Heart right ventricle (tissue), 16 donors: ENCODE measurements at regions not wholly inside any gene's neighbourhood (a gene's known extent, or its start where the extent isn't known, plus 50 kb on each side); places are given as distances from the start of the nearest gene placed in this dataset.
"Not testable (repeated sequence)": the region's sequence is repeated elsewhere in the genome, so short reads cannot be mapped to it uniquely, and the experiment has no call there.

ENCODE experiments used
- ATAC-seq, 8 donors: fragments of 200-7000 bp; cut with Tn5 transposase; one replicate each; pipeline ENCODE4 v1.9.1; 2020; ENCODE audit warnings: mild to moderate bottlenecking in 8 of 8, moderate library complexity in 8 of 8, moderate number of reproducible peaks in 1 of 8
- DNase-seq, 2 donors: peaks; one replicate each; pipeline ENCODE4 v3.0.0-alpha.2; 2020
- H3K27ac ChIP-seq, 10 donors: fragments of 200-600 bp; sonication (generic) in 2 of 10; one replicate each; pipeline versions ENCODE4 v1.5.0 to v1.8.0; 2020 to 2022; ENCODE audit warnings: mild to moderate bottlenecking in 3 of 10
- H3K27me3 ChIP-seq, 7 donors: fragments of 200-600 bp; one replicate each; pipeline ENCODE4 v1.8.0; 2021 to 2022; ENCODE audit warnings: mild to moderate bottlenecking in 2 of 7
- H3K36me3 ChIP-seq, 9 donors: fragments of 200-600 bp; sonication (generic) in 1 of 9; one replicate each; pipeline versions ENCODE4 v1.5.0 to v1.8.0; 2020 to 2022; ENCODE audit warnings: mild to moderate bottlenecking in 2 of 9
- H3K4me1 ChIP-seq, 9 donors: fragments of 200-600 bp; sonication (generic) in 1 of 9; one replicate each; pipeline versions ENCODE4 v1.5.0 to v1.8.0; 2020 to 2022; ENCODE audit warnings: mild to moderate bottlenecking in 4 of 9
- H3K4me3 ChIP-seq, 10 donors: fragments of 200-600 bp; sonication (generic) in 2 of 10; one replicate each; pipeline versions ENCODE4 v1.5.0 to v1.8.0; 2020 to 2022; ENCODE audit warnings: mild to moderate bottlenecking in 7 of 10, moderate library complexity in 2 of 10
- H3K9me3 ChIP-seq, 11 donors: fragments of 200-600 bp in 10 of 11; sonication (generic) in 2 of 11; one replicate each; pipeline versions ENCODE4 v1.5.0 to v1.8.0; 2013 to 2022; ENCODE audit warnings: mild to moderate bottlenecking in 2 of 11, control low read depth in 1 of 11, moderate library complexity in 1 of 11
- WGBS, 2 donors: extraction: QIAGEN DNeasy Blood & Tissue Kit; methylation state at CpG; one replicate each; pipeline ENCODE4 v1.1.7; 2013; ENCODE audit warnings: inconsistent platforms in 1 of 2; 5-methylcytosine and 5-hydroxymethylcytosine counted together
- intact Hi-C, 10 donors: fragments of 100-400 bp; cut with DNase I; formaldehyde crosslinking; loops; one replicate each; pipeline versions ENCODE4 v1.11.1 to v1.14.2; 2022
- TF ChIP-seq, protein P1 (sequence below), 9 donors: fragments of 200-600 bp; sonication (generic) in 2 of 9; IDR thresholded peaks; one replicate each; pipeline versions ENCODE4 v1.5.0 to v1.8.0; 2021 to 2022; ENCODE audit warnings: antibody characterized with exemption in 9 of 9, mild to moderate bottlenecking in 5 of 9, moderate library complexity in 1 of 9
- donor health status: Arrhythmogenic right ventricular cardiomyopathy.
- donor health status: ischemic (EF 13 %, LVEDD 7.1; RV severe dilation, severe dysfunction).
- donor health status: healthy with polysubstance abuse.
- donor health status: DM: no; HTN: yes; CAD: no.
- donor health status: DM: no; HTN: no; CAD: no.
- donor health status: ischemic (EF 25% LVEDD 6.9; RV normal size, moderate dysfunction).
- donor health status: ischemic (EF 25% LVEDD 5.7; RV mildly dilated, moderate dysfunction).
- donor health status: healthy.
- donor health status: DM: yes; HTN: yes; CAD: no.
- donor health status: Ischemic cardiomyopathy.
- donor health status: ischemic (EF 35%, LVEDD 5.7; RV mildly dilated, moderate dysfunction).
- donor health status: nonischemic (EF 11% LVEDD 7.7; RV severe dilation, severe dysfunction).
- donor health status: DM: yes; HTN: yes; CAD: no.
- donor health status: PGD.
- donor health status: ischemic (EF 29% LVEDD 5.4; RV normal size, mild dysfunction).
- donor health status: nonischemic (EF 23%, LVEDD 6.1; RV moderate dilation, normal function).

DNA sequence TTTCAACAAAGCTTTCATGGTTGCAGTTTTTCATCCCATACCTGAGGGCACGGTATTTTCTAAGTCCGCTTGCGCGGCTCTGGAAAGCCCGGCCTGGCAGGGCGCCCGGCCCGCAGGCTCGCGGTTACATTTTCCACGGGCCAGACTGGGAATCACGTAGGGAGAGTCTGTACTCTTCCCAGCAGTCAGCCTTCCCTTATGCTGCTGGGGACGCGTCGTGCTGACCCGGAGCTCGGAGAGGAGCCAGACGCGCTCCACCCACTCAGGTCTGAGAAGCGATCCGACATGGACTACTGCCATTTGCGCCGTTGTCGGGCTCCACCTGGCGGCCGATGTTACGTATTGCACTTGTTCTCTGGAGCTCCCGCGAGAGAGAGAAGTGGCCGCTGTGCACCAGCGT lies 435.9 kb downstream of the SPATA31A1 start:
- peak; percentile 100 for ATAC-seq
- peak; percentile 55 for DNase-seq
- intact Hi-C loops, H3K4me1 ChIP-seq, H3K27me3 ChIP-seq, H3K36me3 ChIP-seq, H3K9me3 ChIP-seq, H3K27ac ChIP-seq: not testable (repeated sequence)
- TF ChIP-seq, protein P1, sequence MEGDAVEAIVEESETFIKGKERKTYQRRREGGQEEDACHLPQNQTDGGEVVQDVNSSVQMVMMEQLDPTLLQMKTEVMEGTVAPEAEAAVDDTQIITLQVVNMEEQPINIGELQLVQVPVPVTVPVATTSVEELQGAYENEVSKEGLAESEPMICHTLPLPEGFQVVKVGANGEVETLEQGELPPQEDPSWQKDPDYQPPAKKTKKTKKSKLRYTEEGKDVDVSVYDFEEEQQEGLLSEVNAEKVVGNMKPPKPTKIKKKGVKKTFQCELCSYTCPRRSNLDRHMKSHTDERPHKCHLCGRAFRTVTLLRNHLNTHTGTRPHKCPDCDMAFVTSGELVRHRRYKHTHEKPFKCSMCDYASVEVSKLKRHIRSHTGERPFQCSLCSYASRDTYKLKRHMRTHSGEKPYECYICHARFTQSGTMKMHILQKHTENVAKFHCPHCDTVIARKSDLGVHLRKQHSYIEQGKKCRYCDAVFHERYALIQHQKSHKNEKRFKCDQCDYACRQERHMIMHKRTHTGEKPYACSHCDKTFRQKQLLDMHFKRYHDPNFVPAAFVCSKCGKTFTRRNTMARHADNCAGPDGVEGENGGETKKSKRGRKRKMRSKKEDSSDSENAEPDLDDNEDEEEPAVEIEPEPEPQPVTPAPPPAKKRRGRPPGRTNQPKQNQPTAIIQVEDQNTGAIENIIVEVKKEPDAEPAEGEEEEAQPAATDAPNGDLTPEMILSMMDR (IDR thresholded peaks at IDR 0.05) = peak in 1 of 9 donors; percentile 9
- H3K4me3 ChIP-seq = peak overlapping the region in 7 of 10 donors; percentile 23 to 48 (median 44)
- WGBS, 2 donors = 5 to 9% methylated on average over 15 to 16 of the region's 31 CpGs

DNA sequence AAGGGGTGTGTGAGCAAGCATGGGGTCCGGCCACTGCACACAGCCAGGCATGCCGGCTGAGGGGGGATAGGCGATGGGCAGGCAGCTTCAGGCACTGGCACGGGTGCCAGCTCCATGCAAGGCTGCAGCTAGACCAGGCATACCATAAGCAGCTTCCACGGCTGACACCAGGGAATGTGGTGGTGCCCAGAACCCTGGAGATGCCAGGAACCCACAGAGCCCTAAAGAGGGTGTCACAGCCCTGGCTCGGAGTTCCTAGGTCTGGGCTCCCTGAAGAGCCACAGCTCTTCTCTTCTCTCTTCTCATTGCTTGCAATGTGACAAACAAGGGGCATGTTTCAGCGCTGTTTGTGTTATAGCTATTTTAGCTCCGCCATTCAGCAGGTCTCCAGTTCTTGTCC lies 442.5 kb downstream of the SPATA31A1 start:
- intact Hi-C loops, H3K27me3 ChIP-seq, H3K4me3 ChIP-seq, H3K36me3 ChIP-seq, H3K4me1 ChIP-seq, H3K27ac ChIP-seq, ATAC-seq, DNase-seq, H3K9me3 ChIP-seq: not testable (repeated sequence)
- WGBS, 2 donors = 82 to 93% methylated on average over 2 of the region's 8 CpGs

DNA sequence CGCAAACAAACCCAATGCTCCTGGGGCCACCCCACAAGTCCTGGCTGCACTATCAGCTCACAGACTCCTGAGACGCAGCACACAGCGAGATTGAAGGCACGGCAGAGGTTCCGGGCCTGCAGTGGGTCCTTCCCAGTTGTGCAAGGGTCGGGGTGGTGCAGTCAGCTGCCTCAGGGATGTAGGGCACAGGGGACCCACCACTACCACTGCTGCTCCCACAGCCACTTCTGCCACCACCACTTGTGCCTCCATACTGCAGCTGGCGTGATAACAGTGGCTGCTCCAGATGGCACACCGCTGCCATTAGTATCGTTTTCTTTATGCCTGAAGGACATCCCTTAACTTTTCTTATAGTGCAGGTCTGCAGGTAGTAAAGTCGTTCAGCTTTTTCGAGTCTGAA lies 443.8 kb downstream of the SPATA31A1 start:
- H3K27me3 ChIP-seq, H3K4me3 ChIP-seq, H3K9me3 ChIP-seq, intact Hi-C loops, ATAC-seq, H3K36me3 ChIP-seq, H3K27ac ChIP-seq, DNase-seq, H3K4me1 ChIP-seq: not testable (repeated sequence)
- 94% methylated on average over 2 to 6 of the region's 11 CpGs for WGBS, 2 donors

DNA sequence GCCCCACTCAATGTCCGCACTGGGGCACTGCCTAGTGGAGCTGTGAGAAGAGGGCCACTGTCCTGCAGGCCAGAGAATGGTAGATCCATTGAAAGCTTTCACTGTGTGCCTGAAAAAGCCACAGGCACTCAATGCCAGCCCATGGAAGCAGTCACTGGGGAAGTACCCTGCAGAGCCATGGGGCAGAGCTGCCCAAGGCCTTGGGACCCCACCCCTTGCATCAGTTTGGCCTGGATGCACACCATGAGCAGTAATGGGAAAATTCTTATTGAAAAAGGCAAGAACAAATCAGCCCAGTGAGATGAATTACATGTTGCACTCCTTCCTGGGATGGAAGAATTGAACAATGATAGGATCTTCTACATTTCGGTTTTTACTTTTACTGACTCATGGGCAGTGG lies 447.1 kb downstream of the SPATA31A1 start:
- DNase-seq, H3K36me3 ChIP-seq, H3K27me3 ChIP-seq, H3K9me3 ChIP-seq, H3K4me3 ChIP-seq, H3K27ac ChIP-seq, H3K4me1 ChIP-seq, ATAC-seq, intact Hi-C loops: not testable (repeated sequence)
- no CpG with 5 or more reads among the region's 2 CpGs for WGBS, 2 donors

DNA sequence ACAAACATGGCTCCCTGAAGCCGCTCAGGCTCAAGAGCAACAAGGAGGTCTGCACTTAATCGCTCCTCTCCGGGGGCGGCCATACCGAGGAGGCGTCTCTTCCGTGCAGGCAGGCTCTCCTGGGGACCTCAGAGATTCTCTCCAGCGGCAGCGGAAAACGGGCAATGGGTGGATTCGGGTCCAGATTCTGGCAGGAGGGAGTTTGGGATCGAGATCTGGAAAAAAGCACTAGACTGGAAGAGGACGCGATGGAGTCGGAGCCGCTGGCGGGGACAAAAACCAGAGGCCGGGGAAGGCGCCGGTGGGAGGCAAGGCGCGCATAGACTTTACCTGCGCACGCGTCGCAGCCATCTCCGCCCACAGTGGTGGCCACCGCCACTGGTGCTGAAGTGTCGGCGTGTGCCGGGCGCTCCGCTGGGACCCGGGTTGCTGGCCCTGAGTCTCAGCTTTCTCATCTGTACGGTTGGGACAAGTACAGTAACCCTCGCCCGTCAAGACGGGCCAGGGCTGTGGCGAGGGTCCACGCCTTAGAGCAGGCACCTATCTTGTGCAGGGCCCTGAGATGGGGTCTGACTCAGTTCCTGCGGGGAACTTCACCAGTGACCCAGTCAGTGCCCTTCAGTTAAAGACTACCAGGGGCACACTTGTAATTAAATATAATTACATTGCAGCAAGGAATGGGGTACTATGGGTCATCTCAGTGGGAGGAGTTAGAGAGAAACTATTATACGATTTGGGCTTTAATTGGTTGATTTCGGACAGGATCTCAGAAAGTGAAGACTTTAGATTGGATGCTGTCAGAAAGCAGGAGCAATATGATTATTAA lies 454.1 kb downstream of the SPATA31A1 start:
- DNase-seq = peak; percentile 46 to 82
- H3K27me3 ChIP-seq, H3K9me3 ChIP-seq, H3K36me3 ChIP-seq, intact Hi-C loops, H3K4me1 ChIP-seq: not testable (repeated sequence)
- peak in 6 of 8 donors; percentile 57 to 86 (median 80) for ATAC-seq
- 1% methylated on average over 32 to 35 of the region's 43 CpGs for WGBS, 2 donors
- Histone ChIP-seq H3K4me3 (peak overlapping the region; percentile 40 to 76 (median 63)), H3K27ac (peak overlapping the region; percentile 60 to 95 (median 91))

DNA sequence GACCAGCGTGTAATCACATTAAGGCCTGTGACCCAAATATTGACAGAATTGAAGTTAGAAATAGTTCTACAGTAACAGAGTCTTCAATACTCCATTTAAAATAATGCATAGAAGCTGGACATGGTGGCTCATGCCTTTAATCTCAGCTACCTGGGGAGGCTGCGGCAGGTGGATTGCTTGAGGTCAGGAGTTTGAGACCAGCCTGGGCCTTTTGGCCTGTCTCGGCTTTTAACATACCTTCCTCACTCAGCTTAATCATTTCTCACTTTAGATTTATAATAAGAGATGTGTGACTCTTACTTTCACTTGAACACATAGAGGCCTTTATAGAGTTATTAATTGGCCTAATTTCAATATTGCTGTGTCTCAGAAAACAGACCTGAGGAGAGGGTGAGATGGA lies 454.9 kb downstream of the SPATA31A1 start:
- intact Hi-C loops, H3K27ac ChIP-seq, ATAC-seq, DNase-seq, H3K4me1 ChIP-seq, H3K27me3 ChIP-seq, H3K9me3 ChIP-seq, H3K36me3 ChIP-seq: not testable (repeated sequence)
- 96 to 98% methylated on average over 2 of the region's 3 CpGs for WGBS, 2 donors
- peak overlapping the region in 1 of 10 donors; percentile 76 for H3K4me3 ChIP-seq

DNA sequence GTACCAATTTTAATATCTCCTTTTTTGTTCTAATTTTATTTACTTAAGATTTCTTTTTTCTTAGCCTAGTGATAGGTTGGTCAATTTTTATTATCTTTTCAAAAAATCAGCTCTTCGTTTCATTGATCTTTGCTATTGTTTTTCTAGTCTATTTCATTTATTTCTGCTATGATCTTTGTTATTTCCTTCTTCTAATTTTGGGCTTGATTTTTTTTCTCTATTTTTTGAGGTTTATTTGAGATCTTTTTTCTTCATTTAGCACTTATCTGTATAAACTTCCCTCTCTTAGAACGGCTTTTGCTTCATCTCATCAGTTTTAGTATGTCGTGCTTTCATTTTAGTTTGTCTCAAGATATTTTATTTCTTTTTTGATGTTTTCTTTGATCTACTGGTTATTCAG lies 456.1 kb downstream of the SPATA31A1 start:
- H3K27ac ChIP-seq, H3K9me3 ChIP-seq, DNase-seq, intact Hi-C loops, ATAC-seq, H3K27me3 ChIP-seq, H3K36me3 ChIP-seq, H3K4me1 ChIP-seq, H3K4me3 ChIP-seq: not testable (repeated sequence)
- WGBS, 2 donors = 94 to 97% methylated on average over 3 of the region's 3 CpGs
